ENCODE measurements at regions not wholly inside any gene's neighbourhood (a gene's known extent, or its start where the extent isn't known, plus 50 kb on each side); places are given as distances from the start of the nearest gene placed in this dataset.

- 70% methylated on average over 8 of the region's 8 CpGs for WGBS
- no peaks in the 10 kb centered on the region for H3K4me1 ChIP-seq (replicated peaks)
- H3K27me3 ChIP-seq (replicated peaks; ENCODE audit: insufficient read depth) = no peaks in the 10 kb centered on the region
- intact Hi-C loops (cut with DNase I) = loop anchor here (2.0 to 10.0 kb wide), 2 partner anchors 55 to 191 kb away; no protein-coding TSS in a partner anchor
- no peak for TF ChIP-seq POLR2A (IDR thresholded peaks at IDR 0.05)
- TF ChIP-seq CTCF (IDR thresholded peaks at IDR 0.05) = no peak
- TF ChIP-seq POLR2AphosphoS5 (IDR thresholded peaks at IDR 0.05) = no peak
- no peaks in the 10 kb centered on the region for H3K36me3 ChIP-seq
- no peak overlapping the region for H3K4me3 ChIP-seq
- no peaks in the 10 kb centered on the region for H3K9me3 ChIP-seq
- no peak for DNase-seq (ENCODE audit: low spot score)
- H3K27ac ChIP-seq = no peak overlapping the region
Measured at GRCh38 chrX:9149501-9150245, 115.7 kb upstream of the FAM9B start.

- Histone ChIP-seq H3K27me3 (replicated peaks; ENCODE audit: insufficient read depth) (no peaks in the 10 kb centered on the region), H3K36me3 (no peaks in the 10 kb centered on the region), H3K27ac (no peak overlapping the region), H3K9me3 (no peaks in the 10 kb centered on the region), H3K4me3 (no peak overlapping the region), H3K4me1 (replicated peaks) (no peaks in the 10 kb centered on the region)
- no peak for DNase-seq (ENCODE audit: low spot score)
- WGBS = 100% methylated on average over 2 of the region's 2 CpGs
- no peak for TF ChIP-seq CTCF (IDR thresholded peaks at IDR 0.05)
- no peak for TF ChIP-seq POLR2AphosphoS5 (IDR thresholded peaks at IDR 0.05)
- intact Hi-C loops (cut with DNase I) = loop anchor here (2.0 kb wide), 1 partner anchor 189 kb away; no protein-coding TSS in a partner anchor
Measured at GRCh38 chrX:9151772-9152307, 117.9 kb upstream of the FAM9B start.

- no peak for DNase-seq (ENCODE audit: low spot score)
- intact Hi-C loops (cut with DNase I) = no loop called here
- 91% methylated on average over 1 of the region's 1 CpG for WGBS
Measured at GRCh38 chrX:9153300-9153699, 119.4 kb upstream of the FAM9B start.

GRCh38 chrX:9158611-9159010, 124.7 kb upstream of the FAM9B start:
- Histone ChIP-seq H3K4me3 (no peak overlapping the region), H3K27ac (no peak overlapping the region), H3K4me1 (replicated peaks) (no peaks in the 10 kb centered on the region), H3K36me3 (no peaks in the 10 kb centered on the region), H3K9me3 (no peaks in the 10 kb centered on the region), H3K27me3 (replicated peaks; ENCODE audit: insufficient read depth) (no peaks in the 10 kb centered on the region)
- WGBS = 95% methylated on average over 7 of the region's 7 CpGs
- no peak for DNase-seq (ENCODE audit: low spot score)
- TF ChIP-seq POLR2A (IDR thresholded peaks at IDR 0.05) (no peak), CTCF (IDR thresholded peaks at IDR 0.05) (no peak), POLR2AphosphoS5 (IDR thresholded peaks at IDR 0.05) (no peak)
- intact Hi-C loops (cut with DNase I) = no loop called here

More at GRCh38 chrX:9153300-9153699, 119.4 kb upstream of the FAM9B start:
- Histone ChIP-seq H3K4me1 (replicated peaks) (no peaks in the 10 kb centered on the region), H3K27ac (no peak overlapping the region), H3K27me3 (replicated peaks; ENCODE audit: insufficient read depth) (no peaks in the 10 kb centered on the region), H3K9me3 (no peaks in the 10 kb centered on the region), H3K4me3 (no peak overlapping the region), H3K36me3 (no peaks in the 10 kb centered on the region)
- TF ChIP-seq POLR2A (IDR thresholded peaks at IDR 0.05) (no peak), CTCF (IDR thresholded peaks at IDR 0.05) (no peak), POLR2AphosphoS5 (IDR thresholded peaks at IDR 0.05) (no peak)
